Tibial artery (tissue), 4 donors: ENCODE measurements at regions not wholly inside any gene's neighbourhood (a gene's known extent, or its start where the extent isn't known, plus 50 kb on each side); places are given as distances from the start of the nearest gene placed in this dataset.

ENCODE experiments used
- DNase-seq, 2 donors: peaks; one replicate each; pipeline ENCODE4 v3.0.0-alpha.2; 2019
- H3K27ac ChIP-seq, 2 donors: fragments of 200-600 bp; sonication (generic) in 1 of 2; 1 replicate in 1 of 2; 2 replicates in 1 of 2; pipeline ENCODE4 v1.5.1; 2018 to 2019; ENCODE audit warnings: mild to moderate bottlenecking in 1 of 2
- H3K27me3 ChIP-seq, 2 donors: fragments of 200-600 bp; sonication (generic) in 1 of 2; one replicate each; pipeline versions ENCODE4 v1.5.1 to v1.6.0; 2016 to 2019
- H3K36me3 ChIP-seq, 3 donors: fragments of 200-600 bp; sonication (generic) in 2 of 3; one replicate each; pipeline ENCODE4 v1.5.1; 2016 to 2019; ENCODE audit warnings: mild to moderate bottlenecking in 2 of 3
- H3K4me1 ChIP-seq, 4 donors: fragments of 200-600 bp; sonication (generic) in 2 of 4; 1 replicate in 3 of 4; 2 replicates in 1 of 4; pipeline ENCODE4 v1.5.1; 2016 to 2019
- H3K4me3 ChIP-seq, 2 donors: fragments of 200-600 bp; sonication (generic) in 1 of 2; 1 replicate in 1 of 2; 2 replicates in 1 of 2; pipeline ENCODE4 v1.5.1; 2018 to 2019; ENCODE audit warnings: mild to moderate bottlenecking in 2 of 2
- H3K9me3 ChIP-seq, 3 donors: fragments of 200-600 bp; sonication (generic) in 1 of 3; one replicate each; pipeline ENCODE4 v1.5.1; 2016 to 2019
- intact Hi-C: fragments of 100-400 bp; cut with DNase I; formaldehyde crosslinking; loops from one replicate; pipeline ENCODE4 v1.15.0; 2023; ENCODE audit warnings: low total_unique reads
- TF ChIP-seq, protein P1 (sequence below), 2 experiments: fragments of 200-600 bp in 1 of 2; fragments of 450-650 bp in 1 of 2; IDR thresholded peaks; one replicate each; pipeline ENCODE4 v1.5.1; 2017 to 2019; ENCODE audit warnings: antibody characterized with exemption in 2 of 2, mild to moderate bottlenecking in 1 of 2, moderate library complexity in 1 of 2

DNA sequence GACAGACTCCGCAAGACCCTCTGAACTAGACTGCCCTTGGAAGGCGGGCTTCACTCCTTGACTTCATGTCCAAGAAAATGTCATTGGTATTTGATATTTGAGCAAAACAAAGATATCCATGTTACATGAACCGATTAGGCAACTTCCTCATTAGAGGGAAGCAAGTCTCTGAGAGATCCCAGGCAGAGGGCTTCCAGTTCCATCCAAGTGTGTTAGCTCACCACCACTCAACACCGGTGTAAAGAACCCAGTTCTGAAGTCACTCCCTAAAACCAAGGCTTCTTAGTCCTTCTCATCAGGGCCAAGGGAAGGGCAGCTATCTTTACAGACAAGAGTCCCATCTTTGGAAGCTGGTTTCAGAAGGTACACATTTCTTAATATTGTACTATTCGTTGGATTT lies 87.2 kb upstream of the CDKN3 start:
- no peaks in the 10 kb centered on the region for H3K9me3 ChIP-seq
- intact Hi-C loops: no loop called here
- H3K4me1 ChIP-seq: no peaks in the 10 kb centered on the region
- no peak for DNase-seq
- H3K4me3 ChIP-seq: no peak overlapping the region
- H3K27ac ChIP-seq: no peak overlapping the region
- no peaks in the 10 kb centered on the region for H3K36me3 ChIP-seq
- TF ChIP-seq, protein P1, sequence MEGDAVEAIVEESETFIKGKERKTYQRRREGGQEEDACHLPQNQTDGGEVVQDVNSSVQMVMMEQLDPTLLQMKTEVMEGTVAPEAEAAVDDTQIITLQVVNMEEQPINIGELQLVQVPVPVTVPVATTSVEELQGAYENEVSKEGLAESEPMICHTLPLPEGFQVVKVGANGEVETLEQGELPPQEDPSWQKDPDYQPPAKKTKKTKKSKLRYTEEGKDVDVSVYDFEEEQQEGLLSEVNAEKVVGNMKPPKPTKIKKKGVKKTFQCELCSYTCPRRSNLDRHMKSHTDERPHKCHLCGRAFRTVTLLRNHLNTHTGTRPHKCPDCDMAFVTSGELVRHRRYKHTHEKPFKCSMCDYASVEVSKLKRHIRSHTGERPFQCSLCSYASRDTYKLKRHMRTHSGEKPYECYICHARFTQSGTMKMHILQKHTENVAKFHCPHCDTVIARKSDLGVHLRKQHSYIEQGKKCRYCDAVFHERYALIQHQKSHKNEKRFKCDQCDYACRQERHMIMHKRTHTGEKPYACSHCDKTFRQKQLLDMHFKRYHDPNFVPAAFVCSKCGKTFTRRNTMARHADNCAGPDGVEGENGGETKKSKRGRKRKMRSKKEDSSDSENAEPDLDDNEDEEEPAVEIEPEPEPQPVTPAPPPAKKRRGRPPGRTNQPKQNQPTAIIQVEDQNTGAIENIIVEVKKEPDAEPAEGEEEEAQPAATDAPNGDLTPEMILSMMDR (IDR thresholded peaks at IDR 0.05): no peak
- no peaks in the 10 kb centered on the region for H3K27me3 ChIP-seq

DNA sequence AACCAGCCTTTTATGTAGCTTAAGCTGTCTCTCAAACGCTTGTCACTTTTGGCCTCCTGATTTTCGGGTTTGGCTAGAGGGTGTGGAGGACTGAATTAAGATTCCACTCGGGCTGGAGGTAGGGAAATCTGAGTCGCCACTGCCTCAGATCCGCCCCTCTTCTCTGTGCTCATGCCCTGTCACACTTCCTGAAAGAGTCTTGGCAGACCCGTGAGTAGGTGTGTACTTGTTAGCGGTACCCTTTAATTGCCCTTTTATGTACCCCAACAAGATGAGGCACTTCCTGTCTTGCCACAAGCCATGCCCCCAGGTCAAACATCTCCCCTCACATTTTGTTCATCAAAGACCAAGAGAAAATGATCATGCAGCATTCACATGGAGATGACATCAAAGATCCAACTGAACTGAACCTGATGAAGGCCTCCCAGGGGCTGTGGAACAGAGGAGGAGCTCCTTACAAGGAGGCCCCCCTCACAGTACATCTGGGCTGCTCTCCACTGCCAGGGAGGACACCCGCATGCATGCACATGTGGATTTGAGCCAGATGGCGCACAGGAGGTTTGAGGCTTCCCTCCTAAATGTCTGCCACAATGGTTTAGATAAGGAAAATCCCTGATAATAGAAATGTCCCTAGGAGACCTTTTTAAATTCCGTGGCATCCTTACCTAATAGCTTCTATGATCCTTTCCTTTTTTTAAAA lies 86.5 kb upstream of the CDKN3 start:
- Histone ChIP-seq H3K9me3 (no peaks in the 10 kb centered on the region), H3K4me1 (no peaks in the 10 kb centered on the region), H3K36me3 (no peaks in the 10 kb centered on the region), H3K4me3 (no peak overlapping the region), H3K27me3 (no peaks in the 10 kb centered on the region), H3K27ac (no peak overlapping the region)
- intact Hi-C loops: no loop called here
- no peak for DNase-seq
- TF ChIP-seq, protein P1 (IDR thresholded peaks at IDR 0.05): no peak

DNA sequence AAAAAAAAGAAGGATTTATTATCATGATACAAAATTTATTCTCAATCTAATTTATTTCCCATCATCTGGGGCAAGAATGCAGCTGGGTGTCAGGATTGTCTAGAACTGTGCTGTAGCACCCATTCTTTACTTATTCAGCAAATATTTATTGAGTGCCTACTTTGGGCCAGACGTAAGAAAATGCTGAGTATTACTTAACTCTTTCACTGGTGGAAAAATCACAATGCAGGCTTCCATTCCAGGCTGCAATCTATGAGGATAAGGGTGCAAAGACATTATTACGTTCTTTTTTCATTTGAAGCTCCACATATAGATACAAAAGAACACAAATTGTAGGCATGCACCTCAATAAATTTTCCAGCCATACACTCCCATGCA lies 86.0 kb upstream of the CDKN3 start:
- Histone ChIP-seq H3K36me3 (no peaks in the 10 kb centered on the region), H3K27ac (no peak overlapping the region), H3K4me3 (no peak overlapping the region), H3K4me1 (no peaks in the 10 kb centered on the region), H3K9me3 (no peaks in the 10 kb centered on the region), H3K27me3 (no peaks in the 10 kb centered on the region)
- intact Hi-C loops: no loop called here
- TF ChIP-seq, protein P1 (IDR thresholded peaks at IDR 0.05): no peak
- DNase-seq: no peak

DNA sequence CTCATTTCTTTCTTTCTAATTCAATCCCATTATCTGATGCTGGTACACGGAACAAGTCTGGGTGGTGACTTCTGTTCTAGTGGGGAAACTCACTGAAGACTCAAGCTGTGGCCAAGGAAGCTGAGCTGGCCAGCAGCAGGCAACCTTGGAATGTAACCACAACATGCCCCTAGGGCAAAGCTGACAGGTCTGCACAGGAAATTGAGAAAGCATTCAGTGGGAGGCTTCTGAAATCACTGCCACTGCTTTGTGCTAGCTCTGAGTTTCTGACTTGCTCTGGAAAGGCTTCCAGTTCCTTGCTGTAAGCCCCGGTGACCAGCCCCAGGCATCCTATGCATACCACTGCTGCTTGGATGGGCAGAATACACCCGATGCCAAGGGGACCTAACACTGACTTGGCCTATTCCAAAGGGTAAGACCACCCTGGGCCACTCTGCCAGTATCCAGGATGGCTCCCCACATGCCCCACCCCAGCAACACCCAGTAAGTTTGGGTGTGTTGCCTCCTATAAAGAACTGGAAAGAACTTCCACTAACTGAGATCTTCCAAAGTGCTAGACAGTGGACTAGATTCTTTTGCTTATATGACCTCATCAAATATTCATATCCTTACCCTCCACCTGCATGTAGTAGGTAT lies 84.5 kb upstream of the CDKN3 start:
- Histone ChIP-seq H3K4me1 (no peaks in the 10 kb centered on the region), H3K9me3 (no peaks in the 10 kb centered on the region), H3K4me3 (no peak overlapping the region), H3K27ac (no peak overlapping the region), H3K27me3 (no peaks in the 10 kb centered on the region), H3K36me3 (no peaks in the 10 kb centered on the region)
- intact Hi-C loops: no loop called here
- TF ChIP-seq, protein P1 (IDR thresholded peaks at IDR 0.05): no peak
- no peak for DNase-seq

DNA sequence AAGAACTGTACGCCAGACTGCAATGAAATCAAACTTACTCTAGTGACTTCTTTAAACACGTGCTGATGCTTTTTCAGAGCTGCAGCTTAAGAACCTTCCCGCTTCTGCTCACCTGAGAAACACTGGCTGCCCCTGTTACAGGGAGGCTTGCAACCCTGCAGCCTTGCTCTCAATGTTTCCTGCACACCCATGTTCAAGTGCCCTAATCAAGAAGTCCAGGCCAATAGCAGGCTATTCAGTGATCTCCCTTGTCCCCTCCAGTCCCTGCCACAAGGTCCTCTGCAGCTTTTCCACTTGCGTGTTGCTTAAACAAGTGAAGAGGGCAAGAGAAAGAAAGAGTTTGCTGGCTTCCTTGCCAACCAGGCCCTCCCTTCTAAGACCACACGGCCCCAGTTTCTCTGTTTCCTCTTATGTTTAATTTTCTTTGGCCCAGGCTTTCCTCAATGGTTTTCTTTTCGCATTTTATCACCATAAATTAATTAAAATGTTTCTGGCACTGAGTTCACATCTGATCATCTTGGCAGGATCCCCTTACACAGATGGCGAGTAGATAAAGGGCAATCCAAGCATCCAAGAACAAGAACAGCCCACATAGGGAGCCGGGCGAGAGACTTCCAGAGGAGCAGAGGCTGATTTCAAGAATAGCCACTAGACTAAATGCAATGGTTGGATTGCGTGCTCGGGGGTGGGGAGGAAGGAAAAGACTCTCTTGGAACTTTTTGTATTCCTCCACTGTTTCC lies 82.3 kb upstream of the CDKN3 start:
- H3K36me3 ChIP-seq: no peaks in the 10 kb centered on the region
- no peaks in the 10 kb centered on the region for H3K27me3 ChIP-seq
- no peak for DNase-seq
- H3K27ac ChIP-seq: no peak overlapping the region
- no peaks in the 10 kb centered on the region for H3K4me1 ChIP-seq
- no peaks in the 10 kb centered on the region for H3K9me3 ChIP-seq
- intact Hi-C loops: no loop called here
- TF ChIP-seq, protein P1 (IDR thresholded peaks at IDR 0.05): no peak
- no peak overlapping the region for H3K4me3 ChIP-seq
